A172 (cell line): ENCODE measurements at regions not wholly inside any gene's neighbourhood (a gene's known extent, or its start where the extent isn't known, plus 50 kb on each side); places are given as distances from the start of the nearest gene placed in this dataset.
"Not testable (repeated sequence)": the region's sequence is repeated elsewhere in the genome, so short reads cannot be mapped to it uniquely, and the experiment has no call there.

ENCODE experiments used
- DNase-seq: peaks from one replicate; pipeline ENCODE4 v3.0.0-alpha.2; 2015; ENCODE audit warnings: low spot score

DNA sequence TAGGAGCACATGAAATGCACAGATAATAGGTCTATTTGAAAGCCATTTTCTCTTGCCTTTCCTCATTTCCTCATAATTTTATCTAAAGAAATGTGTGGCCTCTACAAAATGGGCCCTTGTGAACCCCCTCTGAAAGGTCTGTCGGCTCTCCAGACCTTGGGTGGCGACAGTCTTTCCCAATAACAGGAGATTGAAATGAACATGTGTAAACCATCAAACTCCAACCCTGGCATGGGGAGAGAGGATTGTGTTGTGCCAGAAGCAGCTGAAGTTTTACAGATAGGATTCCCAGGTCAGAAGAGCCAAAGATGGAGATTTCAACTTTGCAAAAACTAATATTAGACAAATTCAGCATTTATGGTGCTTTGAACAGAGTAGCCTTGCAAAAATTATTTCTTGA lies 277.1 kb upstream of the ECI2 start:
- no peak for DNase-seq

DNA sequence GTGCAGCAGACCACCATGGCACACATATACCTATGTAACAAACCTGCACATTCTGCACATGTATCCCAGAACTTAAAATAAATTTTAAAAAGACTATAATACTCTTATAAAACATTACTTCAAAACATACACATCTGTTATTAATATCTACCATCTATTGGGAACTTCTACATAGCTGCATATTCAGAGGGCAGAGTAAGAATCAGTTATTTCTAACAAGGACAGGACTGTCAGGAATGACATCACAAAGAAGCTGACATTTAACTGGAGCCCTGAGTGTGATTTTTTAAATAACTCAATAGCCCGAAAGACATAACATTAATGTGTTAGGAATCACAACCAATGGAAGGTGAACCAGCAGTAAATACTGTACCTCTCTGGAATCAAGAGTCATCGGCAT lies 276.7 kb upstream of the ECI2 start:
- no peak for DNase-seq

DNA sequence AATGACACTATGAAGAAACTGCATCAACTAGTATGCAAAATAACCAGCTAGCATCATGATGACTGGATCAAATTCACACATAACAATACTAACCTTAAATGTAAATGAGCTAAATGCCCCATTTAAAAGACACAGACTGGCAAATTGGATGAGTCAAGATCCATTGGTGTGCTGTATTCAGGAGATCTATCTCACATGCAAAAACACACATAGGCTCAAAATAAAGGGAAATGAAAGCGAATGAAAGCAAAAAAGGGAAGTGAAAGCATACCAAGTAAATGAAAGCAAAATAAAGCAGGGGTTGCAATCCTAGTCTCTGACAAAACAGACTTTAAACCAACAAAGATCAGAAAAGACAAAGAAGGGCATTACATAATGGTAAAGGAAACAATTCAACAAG lies 272.3 kb upstream of the ECI2 start:
- not testable (repeated sequence) for DNase-seq

DNA sequence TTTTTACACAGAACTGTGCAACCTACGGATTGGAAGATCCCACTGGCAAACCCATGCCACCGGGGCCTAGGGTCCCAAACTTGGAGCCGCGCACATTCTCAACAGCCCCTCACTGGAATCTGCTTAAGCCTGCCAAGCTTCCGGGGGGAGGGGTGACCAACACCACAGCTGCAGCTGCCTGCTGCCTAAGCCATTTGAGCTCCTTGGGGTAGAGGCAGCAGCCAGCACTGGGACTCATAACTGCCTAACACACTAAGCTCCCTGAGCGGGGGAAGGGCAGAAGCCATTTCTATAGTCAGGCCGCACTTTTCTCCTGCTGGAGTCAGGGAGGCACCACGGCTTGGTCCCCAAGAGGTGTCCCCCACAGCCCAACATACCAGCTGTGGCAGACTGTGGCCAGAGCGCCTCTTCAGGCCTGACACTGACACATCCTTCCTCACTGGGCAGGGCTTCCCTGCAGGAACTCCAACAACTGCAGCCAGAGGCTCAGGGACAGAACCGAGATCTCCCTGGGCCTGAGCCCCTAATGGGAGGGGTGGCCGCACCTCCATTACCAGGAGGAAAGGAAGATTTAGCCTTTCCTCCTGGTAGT lies 270.3 kb upstream of the ECI2 start:
- DNase-seq = no peak

DNA sequence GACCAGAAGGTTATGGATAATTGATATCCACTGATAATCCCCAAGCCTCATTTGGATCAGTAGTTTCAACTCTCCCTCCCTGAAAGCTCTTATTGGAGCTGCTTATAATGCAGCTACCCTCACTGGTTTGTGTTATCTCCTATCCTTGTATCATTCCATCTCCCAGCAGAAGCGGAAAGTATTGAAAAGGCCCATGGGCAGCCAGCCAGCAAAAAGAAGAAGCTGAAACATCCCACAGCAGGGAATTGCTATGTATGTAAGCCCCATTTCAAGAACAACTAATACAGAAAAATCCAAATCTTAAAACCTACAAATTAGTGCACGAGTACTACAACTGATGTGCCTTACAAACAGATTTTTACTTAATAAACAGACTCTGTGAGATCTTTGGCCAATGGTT lies 269.0 kb upstream of the ECI2 start:
- no peak for DNase-seq

DNA sequence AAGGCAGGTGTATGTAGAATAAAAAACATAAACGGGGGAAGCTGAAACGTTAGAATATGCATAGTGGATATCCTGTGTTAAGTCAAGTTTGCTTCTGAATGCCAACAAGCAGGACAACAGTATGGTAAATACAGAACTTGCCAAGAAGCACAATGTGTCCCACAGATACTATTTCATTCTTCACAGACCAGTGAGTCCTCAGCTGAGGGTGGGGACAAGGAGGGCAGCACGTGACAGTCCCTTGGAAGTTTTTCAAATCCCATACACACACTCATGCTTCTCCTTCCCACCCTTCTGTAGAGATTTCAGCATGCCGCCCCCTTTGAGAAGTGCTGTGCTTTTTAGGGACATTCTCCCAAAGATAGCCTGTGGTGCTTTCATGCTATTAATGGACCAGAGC lies 268.5 kb upstream of the ECI2 start:
- no peak for DNase-seq

DNA sequence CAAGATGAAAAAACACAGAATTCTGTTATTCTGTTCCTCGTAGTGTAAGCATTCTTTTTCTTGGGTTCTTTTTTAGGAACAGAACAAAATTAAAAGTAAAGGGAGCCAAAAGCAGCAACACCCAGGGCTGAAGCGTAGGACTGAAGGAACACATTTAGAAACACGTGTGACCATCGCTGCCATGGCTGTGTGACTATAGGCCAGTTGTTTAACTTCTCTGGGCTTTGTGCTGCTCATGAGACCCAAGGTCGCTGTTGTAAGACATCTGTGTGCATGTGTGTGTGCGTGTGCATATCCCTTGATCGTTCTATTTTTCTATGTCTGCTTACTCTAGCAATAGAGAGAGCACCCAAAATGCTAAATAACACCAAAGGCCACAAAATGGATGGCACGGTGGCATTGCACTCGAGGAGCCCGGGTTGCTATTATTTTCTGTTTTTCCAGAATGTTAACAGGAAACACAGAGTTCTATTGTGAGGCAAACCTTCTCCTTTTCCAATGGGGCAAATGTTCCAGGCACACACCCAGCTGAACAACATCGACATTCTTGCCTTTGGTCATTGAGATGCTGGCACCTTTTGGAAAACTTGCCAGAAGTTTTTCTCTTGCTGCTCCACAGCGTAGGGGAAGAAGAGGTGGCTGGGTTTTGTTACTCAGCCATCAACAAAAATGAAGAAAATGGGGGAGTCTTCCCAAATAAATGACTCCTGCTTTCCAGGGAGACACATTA lies 267.8 kb upstream of the ECI2 start:
- DNase-seq = no peak

DNA sequence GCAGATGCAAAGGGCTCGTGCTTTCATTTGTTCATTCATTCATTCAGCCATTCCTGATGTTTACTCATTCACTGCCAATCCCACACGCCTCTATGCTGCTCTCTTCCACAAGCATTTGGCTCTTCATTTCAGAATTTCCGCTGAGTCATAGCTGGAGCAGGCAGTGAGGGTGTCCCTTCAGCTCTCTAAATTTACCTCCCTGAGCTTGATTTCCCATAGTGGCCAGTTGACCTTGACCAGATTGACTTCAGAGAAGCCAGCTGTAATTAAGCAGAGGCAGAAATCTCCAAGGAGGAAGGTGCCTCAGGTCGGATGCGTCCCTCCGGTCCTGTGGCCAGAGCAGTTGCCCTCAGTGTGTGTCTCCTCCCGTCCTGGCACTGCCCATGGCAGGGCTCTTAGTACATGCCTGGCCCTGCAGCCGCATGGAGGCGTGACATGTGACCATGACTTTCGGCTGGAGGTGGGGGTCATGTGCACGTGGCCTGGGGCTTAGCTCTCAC lies 267.2 kb upstream of the ECI2 start:
- peak; percentile 85 for DNase-seq

DNA sequence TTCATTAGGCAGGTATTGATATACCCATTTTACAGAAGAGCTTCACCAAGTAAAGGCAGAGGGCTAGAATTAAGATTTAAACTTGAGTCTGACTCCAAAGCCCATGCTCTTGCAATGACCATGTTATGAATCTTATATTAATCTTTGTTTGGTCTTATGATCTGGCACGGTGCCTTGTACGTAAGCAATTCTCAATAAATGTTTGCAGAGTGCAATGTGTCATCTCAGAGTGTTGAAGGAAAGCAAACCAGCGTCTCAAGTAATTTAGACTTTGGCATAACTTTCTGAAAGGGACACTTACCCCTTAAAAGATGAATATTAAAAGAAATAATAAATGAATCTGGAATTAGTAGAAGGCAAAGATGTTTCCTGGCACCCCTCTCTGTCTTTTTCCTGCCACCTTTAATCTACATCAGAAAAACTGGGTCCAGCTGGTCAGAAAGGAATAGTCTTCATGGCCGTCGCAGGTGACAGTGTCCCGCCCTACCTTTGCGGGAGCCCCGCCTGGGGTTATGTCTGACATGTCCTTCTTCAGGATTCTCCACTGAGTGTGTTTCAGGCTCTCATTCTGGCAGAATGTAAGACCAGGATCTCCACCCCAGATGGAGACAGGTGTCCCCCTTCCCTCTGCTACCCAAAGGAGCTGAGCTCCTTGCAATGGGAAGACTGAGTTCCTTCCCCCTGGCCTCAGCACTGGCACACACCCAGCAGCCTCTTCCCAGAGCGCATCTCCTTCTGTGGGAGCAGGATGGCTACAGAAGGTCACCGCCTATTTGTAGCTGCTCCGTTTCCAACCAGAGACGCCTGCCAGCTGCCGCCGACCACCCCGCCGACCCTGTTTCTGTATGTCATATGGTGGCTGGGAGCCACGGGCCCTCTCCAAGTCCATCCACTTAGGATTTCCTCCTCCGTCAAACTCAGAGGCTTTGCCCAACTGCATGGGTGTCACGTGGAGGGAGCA lies 266.3 kb upstream of the ECI2 start:
- DNase-seq = no peak

DNA sequence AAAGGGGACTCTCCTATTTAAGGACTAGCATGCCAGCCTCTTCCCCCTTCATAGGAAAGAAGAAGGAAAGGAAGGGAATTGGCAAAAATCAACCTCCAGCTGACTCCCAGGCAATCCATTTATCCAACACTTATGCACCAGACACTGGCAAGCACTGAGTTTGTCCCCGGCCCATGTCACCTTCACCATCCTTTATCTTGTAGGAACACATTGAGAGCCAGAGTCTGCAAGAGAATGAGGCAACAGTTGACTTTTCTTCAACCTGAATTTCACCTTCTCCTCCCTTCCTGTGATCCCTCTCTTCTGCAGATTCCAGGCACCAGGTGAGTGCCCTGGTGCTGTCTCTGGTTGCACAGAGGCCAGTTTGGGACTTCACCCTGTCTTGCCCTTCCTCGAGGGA lies 264.3 kb upstream of the ECI2 start:
- no peak for DNase-seq

DNA sequence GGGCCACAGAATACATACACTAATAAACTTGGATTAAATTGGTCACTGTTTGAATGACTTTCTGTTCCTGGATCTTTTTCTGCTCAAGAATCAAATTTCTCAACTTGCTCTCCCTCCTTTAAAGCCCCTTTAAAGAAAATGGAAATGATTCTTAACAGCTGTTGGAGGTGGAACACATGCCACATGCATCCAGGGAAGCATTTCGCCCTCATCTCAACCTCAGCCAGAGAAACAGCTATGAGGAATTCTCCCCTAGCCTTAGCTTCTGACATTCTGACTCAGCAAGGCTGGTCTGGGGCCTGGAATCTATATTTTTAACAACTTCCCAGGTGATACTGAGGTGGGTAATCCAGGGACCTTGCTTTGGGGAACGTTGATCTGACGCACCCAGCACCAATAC lies 263.4 kb upstream of the ECI2 start:
- no peak for DNase-seq

DNA sequence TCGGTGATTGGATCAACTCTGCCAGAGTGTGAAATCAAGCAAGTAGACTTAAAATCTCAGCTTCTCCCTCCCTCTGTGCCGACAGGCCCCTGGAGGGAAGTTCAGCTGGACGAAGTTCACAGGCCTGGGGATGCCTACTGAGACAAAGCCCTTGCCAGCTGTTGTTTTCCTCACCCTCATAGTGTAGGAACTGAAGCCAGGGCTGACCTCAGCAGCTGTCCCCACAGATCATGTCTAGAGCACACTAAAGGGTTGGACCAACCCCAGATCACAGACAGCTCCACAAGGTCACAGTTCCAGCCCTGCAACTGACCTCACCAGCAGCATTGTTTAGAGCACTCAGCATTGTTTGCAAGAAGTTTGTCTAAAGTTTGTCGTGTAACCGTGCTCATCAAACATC lies 261.9 kb upstream of the ECI2 start:
- no peak for DNase-seq

DNA sequence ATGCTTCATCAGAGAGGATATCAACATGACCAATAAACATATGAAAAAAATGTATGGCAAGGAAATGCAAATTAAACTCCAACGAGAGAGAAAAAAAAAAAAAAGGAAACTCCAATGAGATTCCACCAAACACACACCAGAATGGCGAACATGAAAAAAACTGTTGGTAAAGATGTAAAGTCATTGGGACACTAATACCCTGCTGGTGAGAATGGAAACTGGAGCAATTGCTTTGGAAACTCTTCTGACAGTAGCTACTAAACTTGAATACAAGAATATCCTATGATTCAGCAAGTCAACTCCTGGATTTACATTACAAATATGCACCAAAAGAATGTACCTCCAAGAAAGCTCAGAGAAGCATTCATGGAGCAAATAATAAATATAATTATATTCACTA lies 260.7 kb upstream of the ECI2 start:
- DNase-seq = no peak

DNA sequence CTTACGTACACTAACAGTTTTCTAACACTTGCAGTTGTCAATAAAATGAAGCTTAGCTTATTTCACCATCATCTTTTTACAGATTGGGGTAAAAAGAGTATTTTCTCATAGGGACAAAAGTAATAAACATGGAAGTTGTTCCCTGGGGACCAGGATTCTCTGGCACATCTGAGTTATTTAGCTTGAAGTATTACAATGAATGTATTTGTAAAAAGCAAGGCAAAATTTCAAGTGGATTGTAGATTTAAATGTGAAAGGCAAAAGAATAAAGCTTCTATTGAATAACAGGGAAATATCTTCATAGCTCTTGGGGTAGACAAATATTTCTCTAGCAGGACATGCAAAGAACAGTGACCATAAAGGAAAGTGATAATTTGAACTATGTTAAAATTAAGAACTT lies 260.0 kb upstream of the ECI2 start:
- DNase-seq = no peak

DNA sequence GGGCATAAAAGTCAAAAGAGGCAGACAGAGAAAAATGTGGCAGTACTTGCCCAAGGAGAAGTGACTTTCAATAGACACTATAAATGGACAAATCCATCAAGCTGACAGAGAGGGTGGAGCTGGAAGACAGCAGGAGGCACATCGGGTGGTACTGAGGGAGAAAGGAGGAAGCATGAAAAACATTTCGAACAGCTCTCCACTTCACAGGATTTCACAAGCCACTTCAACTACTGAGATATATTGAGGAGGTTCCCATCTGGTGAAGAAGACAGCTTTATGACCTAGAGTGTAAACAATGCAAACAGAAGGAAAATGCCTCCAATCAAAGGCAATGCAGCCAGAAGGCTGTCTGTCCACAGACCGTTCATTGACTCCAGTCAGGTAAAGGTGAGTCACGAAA lies 259.4 kb upstream of the ECI2 start:
- no peak for DNase-seq

DNA sequence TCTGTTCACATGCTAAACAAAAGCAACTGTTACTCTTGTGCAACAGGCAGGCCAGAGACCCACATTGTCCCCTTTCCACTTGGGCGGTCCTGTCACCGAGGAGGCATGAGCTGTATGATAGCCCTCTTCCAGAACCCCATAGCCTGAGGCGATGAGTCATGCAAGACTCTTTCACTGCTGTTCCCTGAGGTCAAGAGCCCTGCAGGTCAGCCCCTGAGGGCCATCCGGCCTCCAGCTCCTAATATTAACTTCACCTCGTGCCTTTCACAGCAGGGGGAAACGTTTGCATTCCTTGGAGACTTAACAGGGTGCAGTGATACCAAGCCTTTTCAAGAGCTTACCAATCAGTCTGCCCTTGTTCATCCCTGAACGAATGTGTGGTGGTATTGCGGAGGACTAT lies 253.3 kb upstream of the ECI2 start:
- peak; percentile 72 for DNase-seq

DNA sequence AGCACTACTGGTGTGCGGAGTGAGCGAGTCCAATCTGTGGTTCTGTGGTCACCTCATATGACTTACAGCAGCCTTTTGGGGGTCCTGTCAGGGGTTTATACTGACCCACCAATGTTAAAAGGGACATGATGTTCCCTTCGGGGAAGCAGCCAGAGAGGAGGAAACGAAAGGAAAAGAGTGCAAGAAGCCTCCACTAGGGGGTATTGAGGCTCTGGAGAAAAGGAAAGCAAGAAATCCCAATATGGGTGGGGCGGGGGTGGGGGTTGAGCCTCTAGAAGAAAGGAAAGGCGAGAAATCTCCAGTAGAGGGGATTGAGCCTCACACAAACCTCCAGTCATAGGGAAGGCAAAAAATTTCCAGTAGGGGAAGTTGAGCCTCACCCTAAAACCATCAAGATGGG lies 249.3 kb upstream of the ECI2 start:
- no peak for DNase-seq

DNA sequence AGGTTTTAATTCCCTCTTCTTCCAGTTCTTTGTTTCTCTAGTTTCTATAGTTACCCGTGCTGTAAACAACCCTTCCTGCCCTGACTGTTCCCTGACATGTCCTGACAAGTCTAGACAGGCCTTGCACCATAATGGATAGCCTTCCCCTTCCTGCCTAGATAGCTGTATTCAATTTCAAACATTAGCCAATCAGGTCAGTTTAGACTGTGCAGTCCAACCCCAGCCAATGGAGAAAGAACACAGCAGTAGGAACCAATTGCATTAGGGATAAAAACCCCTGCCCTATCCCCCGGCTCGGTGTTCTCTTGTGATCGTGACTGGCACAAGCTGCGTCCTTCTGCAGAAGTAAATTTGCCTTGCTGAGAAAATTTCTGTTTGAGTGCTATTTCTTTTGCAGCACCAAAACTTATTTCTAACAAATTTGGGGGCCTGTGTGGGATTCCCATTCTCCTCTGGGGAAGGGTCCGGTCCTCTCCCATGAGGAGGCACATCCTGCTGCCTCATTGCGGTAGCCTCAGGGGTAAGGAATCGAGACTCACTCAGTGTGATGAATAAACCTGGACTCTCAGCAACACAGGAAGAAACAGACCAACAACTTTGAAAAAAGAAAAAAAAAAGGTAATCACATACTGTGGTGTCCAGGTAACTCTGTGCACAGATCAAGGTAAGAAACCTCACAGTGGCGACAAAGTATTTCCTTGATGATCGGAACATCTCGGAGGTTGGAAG lies 248.7 kb upstream of the ECI2 start:
- no peak for DNase-seq

DNA sequence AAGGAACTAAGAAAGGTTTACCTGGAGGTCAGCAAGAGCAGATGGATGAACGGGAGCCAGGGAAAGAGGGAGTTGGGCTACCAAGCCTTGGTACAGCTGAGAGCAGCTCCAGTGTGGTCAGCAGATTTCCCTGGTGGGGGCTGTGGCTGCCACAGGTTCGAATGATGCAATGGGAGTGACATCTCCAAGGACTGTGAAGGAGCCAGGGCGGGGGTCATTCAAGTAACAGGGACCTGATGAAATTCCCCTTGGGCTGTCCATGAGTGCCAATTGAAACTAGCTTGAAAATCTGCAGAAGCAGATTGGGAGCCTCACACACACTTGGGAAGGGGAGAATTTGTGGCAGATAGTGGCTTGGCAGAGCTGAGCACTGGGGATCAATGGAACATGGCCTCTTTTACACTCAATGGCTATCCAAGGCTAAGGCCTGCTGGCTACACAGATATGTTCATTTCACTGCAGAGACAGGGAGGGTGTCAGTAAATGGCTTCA lies 247.0 kb upstream of the ECI2 start:
- DNase-seq = no peak

DNA sequence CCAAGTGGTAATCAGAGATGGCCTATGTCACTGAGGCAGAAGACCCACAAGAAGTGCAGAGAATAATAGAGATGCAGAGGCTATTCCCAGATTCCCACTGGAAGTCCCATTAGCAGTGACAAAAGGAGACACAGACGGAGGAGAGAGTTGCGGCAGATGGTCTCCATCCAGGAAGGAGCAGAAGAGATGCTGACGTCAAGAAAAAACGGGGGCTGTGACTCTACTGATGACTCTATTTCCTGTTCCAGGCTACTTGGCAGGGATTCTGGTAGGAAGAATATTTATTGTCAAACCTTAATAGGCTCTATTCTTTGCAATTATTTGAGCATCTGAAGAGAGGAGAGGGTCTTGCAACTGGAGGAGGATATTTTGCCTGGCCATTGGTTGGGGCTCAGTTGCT lies 246.0 kb upstream of the ECI2 start:
- DNase-seq = no peak

DNA sequence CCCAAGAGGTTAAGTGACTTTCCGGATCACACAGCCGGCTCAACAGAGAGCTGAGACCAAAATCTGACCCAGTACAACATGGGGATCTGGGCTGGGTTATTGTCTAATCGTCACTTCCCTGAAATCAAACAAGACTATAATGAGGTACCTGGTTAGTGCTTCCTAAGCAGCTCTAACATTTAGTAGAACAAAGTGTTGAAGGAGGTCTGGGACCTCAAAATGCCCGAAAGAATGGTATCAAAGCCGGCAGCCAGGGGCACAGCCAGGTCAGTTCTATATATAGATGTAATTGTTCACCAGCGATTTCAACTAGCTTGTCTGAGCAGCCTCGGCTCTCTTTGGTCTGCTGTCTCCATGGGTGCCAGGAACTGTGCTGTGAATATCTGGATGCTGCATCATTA lies 245.5 kb upstream of the ECI2 start:
- no peak for DNase-seq

DNA sequence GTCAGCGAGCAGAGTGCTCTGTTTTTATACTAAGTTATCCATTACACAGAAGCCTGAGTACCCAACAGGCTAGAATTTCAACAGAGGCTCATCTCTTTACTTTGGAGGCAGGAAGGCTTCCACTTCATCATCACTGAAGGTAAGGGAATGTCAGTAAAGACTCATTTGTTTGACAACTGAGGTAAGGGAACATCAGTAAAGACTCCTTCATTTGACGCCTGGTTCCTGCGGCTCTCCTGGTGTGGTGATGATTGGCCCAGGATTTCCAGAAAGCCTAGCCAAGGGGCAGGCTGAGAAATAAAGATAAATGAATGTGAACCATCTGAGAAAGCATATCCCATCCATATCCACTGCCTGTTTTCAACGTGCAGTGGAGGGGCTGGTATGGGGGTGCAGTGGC lies 244.6 kb upstream of the ECI2 start:
- DNase-seq = no peak
